Astrocyte (in vitro differentiated cells and primary cell): ENCODE measurements at regions not wholly inside any gene's neighbourhood (a gene's known extent, or its start where the extent isn't known, plus 50 kb on each side); places are given as distances from the start of the nearest gene placed in this dataset.
A peak's percentile ranks its signal among the peaks of the same experiment; 100 is the strongest.

Experiments used
- DNase-seq: peaks from one replicate; pipeline ENCODE4 v3.0.0-alpha.2; 2010; ENCODE audit warnings: low read depth
- FAIRE-seq: peaks from 2 replicates; lab custom pipeline; 2011; peaks lifted over from hg19 to GRCh38; lab: Jason Lieb, UNC
- H2AFZ ChIP-seq: 2 replicates; pipeline ENCODE4 v1.6.0; 2012; ENCODE audit warnings: low read depth, low read length, inconsistent platforms
- H3K27ac ChIP-seq: 2 replicates; pipeline ENCODE4 v1.5.1; 2011; ENCODE audit warnings: low read depth, low read length, inconsistent platforms
- H3K27me3 ChIP-seq: 2 replicates; pipeline ENCODE4 v1.6.0; 2011; ENCODE audit warnings: low read length, inconsistent platforms; ENCODE audit not compliant: insufficient read depth
- H3K36me3 ChIP-seq: 2 replicates; pipeline ENCODE4 v1.5.1; 2011; ENCODE audit warnings: low read length, inconsistent platforms; ENCODE audit not compliant: insufficient read depth
- H3K4me1 ChIP-seq: 2 replicates; pipeline ENCODE4 v1.5.1; 2011; ENCODE audit warnings: low read length, inconsistent platforms; ENCODE audit not compliant: insufficient read depth
- H3K4me2 ChIP-seq: 2 replicates; pipeline ENCODE4 v1.6.0; 2012; ENCODE audit warnings: low read length, inconsistent platforms
- H3K4me3 ChIP-seq: 2 replicates; pipeline ENCODE4 v1.5.1; 2011; ENCODE audit warnings: low read depth, mild to moderate bottlenecking, low read length, inconsistent platforms; ENCODE audit not compliant: insufficient read depth
- H3K79me2 ChIP-seq: 2 replicates; pipeline ENCODE4 v1.6.0; 2012; ENCODE audit warnings: mild to moderate bottlenecking, low read length, inconsistent platforms; ENCODE audit not compliant: insufficient read depth
- H3K9ac ChIP-seq: 2 replicates; pipeline ENCODE4 v1.6.0; 2012; ENCODE audit warnings: mild to moderate bottlenecking, low read length, inconsistent platforms
- H3K9me3 ChIP-seq: 2 replicates; pipeline ENCODE4 v1.5.1; 2012; ENCODE audit warnings: low read depth, mild to moderate bottlenecking, low read length, inconsistent platforms; ENCODE audit not compliant: insufficient read depth
- H4K20me1 ChIP-seq: 2 replicates; pipeline ENCODE4 v1.6.0; 2012; ENCODE audit warnings: low read length, inconsistent platforms; ENCODE audit not compliant: insufficient read depth
- H3K27ac Mint-ChIP-seq: one replicate; pipeline ENCODE4 v1.8.0; 2021; ENCODE audit warnings: mild to moderate bottlenecking, mixed read lengths; ENCODE audit not compliant: unreplicated experiment
- H3K27me3 Mint-ChIP-seq: one replicate; pipeline ENCODE4 v1.8.0; 2021; ENCODE audit warnings: low read depth, mixed read lengths; ENCODE audit not compliant: unreplicated experiment
- H3K36me3 Mint-ChIP-seq: one replicate; pipeline ENCODE4 v1.8.0; 2021; ENCODE audit warnings: low read depth, mixed read lengths; ENCODE audit not compliant: unreplicated experiment
- H3K4me1 Mint-ChIP-seq: one replicate; pipeline ENCODE4 v1.8.0; 2021; ENCODE audit warnings: low read depth, mixed read lengths; ENCODE audit not compliant: unreplicated experiment
- H3K4me3 Mint-ChIP-seq: one replicate; pipeline ENCODE4 v1.8.0; 2021; ENCODE audit warnings: mild to moderate bottlenecking, moderate library complexity, mixed read lengths; ENCODE audit not compliant: unreplicated experiment
- H3K9me3 Mint-ChIP-seq: one replicate; pipeline ENCODE4 v1.8.0; 2021; ENCODE audit warnings: mild to moderate bottlenecking, mixed read lengths; ENCODE audit not compliant: unreplicated experiment
- CTCF ChIP-seq: IDR thresholded peaks from 2 replicates; pipeline ENCODE4 v1.5.1; 2011; ENCODE audit warnings: low read depth, mild to moderate bottlenecking, inconsistent platforms, low read length, moderate library complexity; ENCODE audit not compliant: insufficient read depth
- EZH2 ChIP-seq: IDR thresholded peaks from 2 replicates; pipeline ENCODE4 v1.6.1; 2012; ENCODE audit warnings: mild to moderate bottlenecking, low read length, inconsistent platforms; ENCODE audit not compliant: insufficient read depth

- H3K9me3 Mint-ChIP-seq = no peaks in the 10 kb centered on the region
- no peak overlapping the region for H3K27ac ChIP-seq
- no peak overlapping the region for H3K4me2 ChIP-seq
- H3K9ac ChIP-seq = no peak overlapping the region
- FAIRE-seq (peak; percentile 50), DNase-seq (no peak)
- H3K27me3 Mint-ChIP-seq = no peaks in the 10 kb centered on the region
- H3K9me3 ChIP-seq = no peaks in the 10 kb centered on the region
- no peaks in the 10 kb centered on the region for H3K4me1 ChIP-seq
- H3K36me3 ChIP-seq = no peaks in the 10 kb centered on the region
- H3K4me3 Mint-ChIP-seq = no peak overlapping the region
- no peaks in the 10 kb centered on the region for H4K20me1 ChIP-seq
- no peak for TF ChIP-seq EZH2
- TF ChIP-seq CTCF = no peak
- H3K27me3 ChIP-seq = no peaks in the 10 kb centered on the region
- no peaks in the 10 kb centered on the region for H3K4me1 Mint-ChIP-seq
- H3K27ac Mint-ChIP-seq = no peak overlapping the region
- H2AFZ ChIP-seq = no peak overlapping the region
- no peaks in the 10 kb centered on the region for H3K79me2 ChIP-seq
- no peak overlapping the region for H3K4me3 ChIP-seq
- H3K36me3 Mint-ChIP-seq = no peaks in the 10 kb centered on the region
Observed at GRCh38 chrX:26590849-26591248, 374.9 kb downstream of the MAGEB5 start.

- DNase-seq (no peak), FAIRE-seq (no peak)
- no peaks in the 10 kb centered on the region for H3K9me3 ChIP-seq
- no peak overlapping the region for H3K27ac ChIP-seq
- Mint-ChIP-seq H3K9me3 (no peaks in the 10 kb centered on the region), H3K36me3 (no peaks in the 10 kb centered on the region), H3K4me1 (peaks cover 2% of the 10 kb centered on the region), H3K27me3 (no peaks in the 10 kb centered on the region), H3K4me3 (no peak overlapping the region), H3K27ac (no peak overlapping the region)
- H3K36me3 ChIP-seq = no peaks in the 10 kb centered on the region
- H3K27me3 ChIP-seq = no peaks in the 10 kb centered on the region
- no peak overlapping the region for H3K4me2 ChIP-seq
- TF ChIP-seq EZH2 = no peak
- no peak for TF ChIP-seq CTCF
- H4K20me1 ChIP-seq = no peaks in the 10 kb centered on the region
- H3K9ac ChIP-seq = no peak overlapping the region
- H3K4me1 ChIP-seq = no peaks in the 10 kb centered on the region
- H3K4me3 ChIP-seq = no peak overlapping the region
- no peaks in the 10 kb centered on the region for H3K79me2 ChIP-seq
- H2AFZ ChIP-seq = no peak overlapping the region
Observed at GRCh38 chrX:26586570-26586969, 370.6 kb downstream of the MAGEB5 start.

GRCh38 chrX:26581091-26581490 lies 365.1 kb downstream of the MAGEB5 start:
- TF ChIP-seq EZH2 (no peak), CTCF (no peak)
- DNase-seq = no peak
- peaks cover 5% of the 10 kb centered on the region for H3K4me1 Mint-ChIP-seq

More at GRCh38 chrX:26581091-26581490, 365.1 kb downstream of the MAGEB5 start:
- Histone ChIP-seq H3K27me3 (no peaks in the 10 kb centered on the region), H3K27ac (no peak overlapping the region), H3K4me1 (no peaks in the 10 kb centered on the region), H3K4me2 (no peak overlapping the region), H2AFZ (no peak overlapping the region), H3K9me3 (no peaks in the 10 kb centered on the region), H3K4me3 (no peak overlapping the region), H3K79me2 (no peaks in the 10 kb centered on the region), H3K36me3 (no peaks in the 10 kb centered on the region), H3K9ac (no peak overlapping the region), H4K20me1 (no peaks in the 10 kb centered on the region)
- H3K9me3 Mint-ChIP-seq = no peaks in the 10 kb centered on the region
- no peaks in the 10 kb centered on the region for H3K36me3 Mint-ChIP-seq
- no peaks in the 10 kb centered on the region for H3K27me3 Mint-ChIP-seq
- peak; percentile 70 for FAIRE-seq
- H3K27ac Mint-ChIP-seq = no peak overlapping the region
- H3K4me3 Mint-ChIP-seq = no peak overlapping the region
